ENCODE measurements at regions not wholly inside any gene's neighbourhood (a gene's known extent, or its start where the extent isn't known, plus 50 kb on each side); places are given as distances from the start of the nearest gene placed in this dataset.

GRCh38 chr3:17945799-17946399, 203.5 kb upstream of the TBC1D5 start:
- ChIA-PET CTCF (no interaction called here), POLR2A (no interaction called here)
- Histone ChIP-seq H3K36me3 (ENCODE audit: control insufficient read depth, insufficient read depth, low read length) (no peaks in the 10 kb centered on the region), H3K4me3 (ENCODE audit: low read depth, low read length) (no peak overlapping the region), H3K27me3 (ENCODE audit: control insufficient read depth, insufficient read depth, low read length) (no peaks in the 10 kb centered on the region)
- TF ChIP-seq CTCF (IDR thresholded peaks at IDR 0.05; ENCODE audit: insufficient read depth, low read depth, low read length) = no peak
- DNase-seq (ENCODE audit: low read depth) = no peak

GRCh38 chr3:17945018-17945798, 202.8 kb upstream of the TBC1D5 start:
- CTCF ChIA-PET = interaction anchor here (0.8 kb wide), 1 partner anchor 23 kb away, joined by 3 read pairs; no protein-coding TSS in a partner anchor

GRCh38 chr3:17942856-17943255, 200.4 kb upstream of the TBC1D5 start:
- Histone ChIP-seq H3K4me3 (ENCODE audit: low read depth, low read length) (no peak overlapping the region), H3K36me3 (ENCODE audit: control insufficient read depth, insufficient read depth, low read length) (no peaks in the 10 kb centered on the region), H3K27me3 (ENCODE audit: control insufficient read depth, insufficient read depth, low read length) (no peaks in the 10 kb centered on the region)
- no peak for DNase-seq (ENCODE audit: low read depth)
- POLR2A ChIA-PET = no interaction called here
- TF ChIP-seq CTCF (IDR thresholded peaks at IDR 0.05; ENCODE audit: insufficient read depth, low read depth, low read length) = no peak
- CTCF ChIA-PET = no interaction called here

More at GRCh38 chr3:17945018-17945798, 202.8 kb upstream of the TBC1D5 start:
- no peak for DNase-seq (ENCODE audit: low read depth)
- POLR2A ChIA-PET = no interaction called here
- Histone ChIP-seq H3K27me3 (ENCODE audit: control insufficient read depth, insufficient read depth, low read length) (no peaks in the 10 kb centered on the region), H3K36me3 (ENCODE audit: control insufficient read depth, insufficient read depth, low read length) (no peaks in the 10 kb centered on the region), H3K4me3 (ENCODE audit: low read depth, low read length) (no peak overlapping the region)
- TF ChIP-seq CTCF (IDR thresholded peaks at IDR 0.05; ENCODE audit: insufficient read depth, low read depth, low read length) = no peak

GRCh38 chr3:17941766-17942165, 199.3 kb upstream of the TBC1D5 start:
- peak; percentile 25 for DNase-seq (ENCODE audit: low read depth)
- TF ChIP-seq CTCF (IDR thresholded peaks at IDR 0.05; ENCODE audit: insufficient read depth, low read depth, low read length) = no peak
- Histone ChIP-seq H3K36me3 (ENCODE audit: control insufficient read depth, insufficient read depth, low read length) (no peaks in the 10 kb centered on the region), H3K27me3 (ENCODE audit: control insufficient read depth, insufficient read depth, low read length) (no peaks in the 10 kb centered on the region), H3K4me3 (ENCODE audit: low read depth, low read length) (no peak overlapping the region)
- CTCF ChIA-PET = no interaction called here
- POLR2A ChIA-PET = no interaction called here

- Histone ChIP-seq H3K36me3 (ENCODE audit: control insufficient read depth, insufficient read depth, low read length) (no peaks in the 10 kb centered on the region), H3K27me3 (ENCODE audit: control insufficient read depth, insufficient read depth, low read length) (no peaks in the 10 kb centered on the region), H3K4me3 (ENCODE audit: low read depth, low read length) (no peak overlapping the region)
- no peak for DNase-seq (ENCODE audit: low read depth)
- CTCF ChIA-PET = no interaction called here
- POLR2A ChIA-PET = no interaction called here
- no peak for TF ChIP-seq CTCF (IDR thresholded peaks at IDR 0.05; ENCODE audit: insufficient read depth, low read depth, low read length)
Measured at GRCh38 chr3:17941152-17941551, 198.7 kb upstream of the TBC1D5 start.

Data from BJ (cell line).